SK-N-SH (cell line): ENCODE measurements at regions not wholly inside any gene's neighbourhood (a gene's known extent, or its start where the extent isn't known, plus 50 kb on each side); places are given as distances from the start of the nearest gene placed in this dataset.

Experiments used
- CTCF ChIA-PET: fragments of 300-600, 350-600 bp; formaldehyde crosslinking; extraction: SDS; loops from one replicate; lab custom pipeline; 2021; lab: Yijun Ruan, JAX
- POLR2A ChIA-PET: fragments of 350-600 bp; sonication (Branson Sonifier 250); formaldehyde crosslinking; extraction: SDS; loops from one replicate; lab custom pipeline; 2020; ENCODE audit warnings: antibody characterized with exemption, inconsistent platforms; lab: Yijun Ruan, JAX
- DNase-seq: peaks from one replicate; pipeline ENCODE4 v3.0.0; 2012
- H2AFZ ChIP-seq: fragments of 200-600 bp; sonication (generic); 2 replicates; pipeline ENCODE4 v1.8.1; 2016; ENCODE audit warnings: antibody characterized with exemption, mild to moderate bottlenecking, low read depth
- H3F3A ChIP-seq: fragments of 200-600 bp; sonication (generic); replicated peaks from 2 replicates; pipeline ENCODE3; 2016; ENCODE audit warnings: antibody characterized with exemption, mild to moderate bottlenecking; ENCODE audit not compliant: insufficient read depth
- H3K27ac ChIP-seq, 2 experiments: fragments of 200-500 bp in 1 of 2; fragments of 200-600 bp in 1 of 2; sonication (Bioruptor generic) in 1 of 2; sonication (generic), shearing (Covaris generic) in 1 of 2; 2 replicates each; pipeline versions ENCODE4 v1.5.1 to v1.6.1; 2014 to 2016; ENCODE audit warnings: low read depth in 2 of 2, inconsistent platforms in 1 of 2, low read length in 1 of 2, mild to moderate bottlenecking in 1 of 2, mixed read lengths in 1 of 2
- H3K27me3 ChIP-seq: fragments of 200-600 bp; sonication (generic), shearing (Covaris generic); 2 replicates; pipeline ENCODE4 v1.6.1; 2016; ENCODE audit warnings: mixed run types; ENCODE audit not compliant: insufficient read depth
- H3K36me3 ChIP-seq, 2 experiments: fragments of 200-500 bp in 1 of 2; fragments of 200-600 bp in 1 of 2; sonication (Bioruptor generic) in 1 of 2; sonication (generic) in 1 of 2; replicated peaks in 1 of 2; 2 replicates each; pipeline versions ENCODE3 to v1.5.1; 2014 to 2016; ENCODE audit warnings: low read length in 1 of 2, mild to moderate bottlenecking in 1 of 2; ENCODE audit not compliant: insufficient read depth in 2 of 2, control insufficient read depth in 1 of 2
- H3K4me1 ChIP-seq, 2 experiments: fragments of 200-500 bp in 1 of 2; fragments of 200-600 bp in 1 of 2; sonication (Bioruptor generic) in 1 of 2; sonication (generic), shearing (Covaris generic) in 1 of 2; 2 replicates each; pipeline versions ENCODE4 v1.5.1 to v1.6.1; 2014 to 2016; ENCODE audit warnings: low read depth in 1 of 2, low read length in 1 of 2, mixed run types in 1 of 2; ENCODE audit not compliant: insufficient read depth in 2 of 2, control insufficient read depth in 1 of 2
- H3K4me2 ChIP-seq: fragments of 200-600 bp; sonication (generic), shearing (Covaris generic); 2 replicates; pipeline ENCODE4 v1.6.1; 2017; ENCODE audit warnings: mixed run types
- H3K4me3 ChIP-seq, 2 experiments: fragments of 200-500 bp in 1 of 2; fragments of 200-600 bp in 1 of 2; sonication (Bioruptor generic) in 1 of 2; sonication (generic), shearing (Covaris generic) in 1 of 2; 2 replicates each; pipeline versions ENCODE4 v1.5.1 to v1.8.1; 2014 to 2016; ENCODE audit warnings: low read depth in 2 of 2, inconsistent platforms in 1 of 2, low read length in 1 of 2, mild to moderate bottlenecking in 1 of 2, mixed read lengths in 1 of 2, moderate library complexity in 1 of 2
- H3K79me2 ChIP-seq: fragments of 200-600 bp; sonication (generic); 2 replicates; pipeline ENCODE4 v1.8.1; 2017; ENCODE audit warnings: mild to moderate bottlenecking; ENCODE audit not compliant: insufficient read depth
- H3K9ac ChIP-seq: fragments of 200-600 bp; sonication (generic); 2 replicates; pipeline ENCODE4 v1.6.1; 2017; ENCODE audit warnings: mixed run types
- H3K9me2 ChIP-seq: fragments of 200-600 bp; sonication (generic); 2 replicates; pipeline ENCODE4 v1.6.1; 2017; ENCODE audit warnings: mixed run types
- H3K9me3 ChIP-seq: fragments of 200-600 bp; sonication (generic); 2 replicates; pipeline ENCODE4 v1.6.1; 2017; ENCODE audit warnings: mixed run types, mild to moderate bottlenecking, moderate library complexity
- H4K20me1 ChIP-seq: fragments of 200-600 bp; sonication (generic); 2 replicates; pipeline ENCODE4 v1.6.1; 2017; ENCODE audit warnings: mild to moderate bottlenecking, mixed run types; ENCODE audit not compliant: insufficient read depth
- CHD2 ChIP-seq: fragments of 150-350 bp; IDR thresholded peaks from 2 replicates; pipeline ENCODE4 v1.6.1; 2018; ENCODE audit warnings: low read length; ENCODE audit not compliant: partially characterized antibody
- FOSL2 ChIP-seq: IDR thresholded peaks from 2 replicates; pipeline ENCODE4 v1.4.0; 2012; ENCODE audit warnings: low read depth, mild to moderate bottlenecking, moderate library complexity, borderline replicate concordance
- FOXM1 ChIP-seq: IDR thresholded peaks from 2 replicates; pipeline ENCODE4 v1.4.0; 2012; ENCODE audit warnings: low read depth, mild to moderate bottlenecking
- JUND ChIP-seq: IDR thresholded peaks from 2 replicates; pipeline ENCODE4 v1.4.0; 2012
- MAX ChIP-seq: IDR thresholded peaks from 2 replicates; pipeline ENCODE4 v1.4.0; 2012; ENCODE audit warnings: low read depth
- MEF2A ChIP-seq: IDR thresholded peaks from 2 replicates; pipeline ENCODE4 v1.4.0; 2012; ENCODE audit warnings: low read depth, borderline replicate concordance
- NFIC ChIP-seq: IDR thresholded peaks from 2 replicates; pipeline ENCODE4 v1.4.0; 2012; ENCODE audit warnings: borderline replicate concordance
- NRF1 ChIP-seq: IDR thresholded peaks from 2 replicates; pipeline ENCODE4 v1.6.1; 2012; ENCODE audit warnings: low read depth, mild to moderate bottlenecking, low read length
- RAD21 ChIP-seq: IDR thresholded peaks from 2 replicates; pipeline ENCODE4 v1.6.1; 2012; ENCODE audit warnings: mild to moderate bottlenecking, low read length
- RFX5 ChIP-seq: IDR thresholded peaks from 2 replicates; pipeline ENCODE4 v1.6.1; 2012; ENCODE audit warnings: mild to moderate bottlenecking, improper control_type of control experiment, low read length
- RXRA ChIP-seq: IDR thresholded peaks from 2 replicates; pipeline ENCODE4 v1.4.0; 2012; ENCODE audit warnings: low read depth, mild to moderate bottlenecking, borderline replicate concordance
- SIN3A ChIP-seq: IDR thresholded peaks from 2 replicates; pipeline ENCODE4 v1.6.1; 2012; ENCODE audit warnings: low read depth, mild to moderate bottlenecking, low read length, moderate library complexity, borderline replicate concordance
- USF2 ChIP-seq: fragments of 150-350 bp; IDR thresholded peaks from 2 replicates; pipeline ENCODE4 v1.6.1; 2017; ENCODE audit warnings: antibody characterized with exemption, low read length, low read depth, borderline replicate concordance
- YY1 ChIP-seq: IDR thresholded peaks from 2 replicates; pipeline ENCODE4 v1.4.0; 2012; ENCODE audit warnings: low read depth, mild to moderate bottlenecking
- WGBS: methylation state at CpG from one replicate; pipeline ENCODE4 v1.1.6; 2017; ENCODE audit warnings: low lambda C conversion rate; 5-methylcytosine and 5-hydroxymethylcytosine counted together
- TF ChIP-seq, protein P1 (sequence below): IDR thresholded peaks from 2 replicates; pipeline ENCODE4; 2012
- TF ChIP-seq, protein P2 (sequence below): IDR thresholded peaks from 2 replicates; pipeline ENCODE4 v1.6.1; 2012; ENCODE audit warnings: mild to moderate bottlenecking, low read depth, low read length, moderate library complexity
- TF ChIP-seq, protein P3 (sequence below): fragments of 150-350 bp; IDR thresholded peaks from 2 replicates; pipeline ENCODE4 v1.6.1; 2016; ENCODE audit warnings: mild to moderate bottlenecking, low read depth, low read length

DNA sequence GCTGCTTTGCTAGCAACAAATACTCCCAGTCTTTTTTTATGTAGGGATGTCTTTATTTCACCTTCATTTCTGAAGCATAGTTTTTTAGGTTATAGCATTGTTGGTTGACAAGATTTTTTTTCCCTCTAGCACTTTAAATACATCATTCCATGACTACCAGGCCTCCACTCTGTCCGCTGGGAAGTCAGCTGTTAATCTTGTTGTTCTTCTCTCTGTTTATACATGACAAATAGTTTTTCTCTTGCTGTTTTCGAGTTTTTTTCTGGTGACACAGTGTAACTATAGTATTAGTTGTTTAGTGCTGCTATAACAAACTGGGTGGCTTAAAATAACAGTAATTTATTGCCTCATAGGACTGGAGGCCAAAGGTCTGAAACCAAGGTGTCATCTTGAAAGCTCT is 205.5 kb upstream of the CNTNAP4 start (continued):
- TF ChIP-seq, protein P1, sequence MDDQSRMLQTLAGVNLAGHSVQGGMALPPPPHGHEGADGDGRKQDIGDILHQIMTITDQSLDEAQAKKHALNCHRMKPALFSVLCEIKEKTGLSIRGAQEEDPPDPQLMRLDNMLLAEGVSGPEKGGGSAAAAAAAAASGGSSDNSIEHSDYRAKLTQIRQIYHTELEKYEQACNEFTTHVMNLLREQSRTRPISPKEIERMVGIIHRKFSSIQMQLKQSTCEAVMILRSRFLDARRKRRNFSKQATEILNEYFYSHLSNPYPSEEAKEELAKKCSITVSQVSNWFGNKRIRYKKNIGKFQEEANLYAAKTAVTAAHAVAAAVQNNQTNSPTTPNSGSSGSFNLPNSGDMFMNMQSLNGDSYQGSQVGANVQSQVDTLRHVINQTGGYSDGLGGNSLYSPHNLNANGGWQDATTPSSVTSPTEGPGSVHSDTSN: no peak
- TF ChIP-seq YY1: no peak
- TF ChIP-seq, protein P2, sequence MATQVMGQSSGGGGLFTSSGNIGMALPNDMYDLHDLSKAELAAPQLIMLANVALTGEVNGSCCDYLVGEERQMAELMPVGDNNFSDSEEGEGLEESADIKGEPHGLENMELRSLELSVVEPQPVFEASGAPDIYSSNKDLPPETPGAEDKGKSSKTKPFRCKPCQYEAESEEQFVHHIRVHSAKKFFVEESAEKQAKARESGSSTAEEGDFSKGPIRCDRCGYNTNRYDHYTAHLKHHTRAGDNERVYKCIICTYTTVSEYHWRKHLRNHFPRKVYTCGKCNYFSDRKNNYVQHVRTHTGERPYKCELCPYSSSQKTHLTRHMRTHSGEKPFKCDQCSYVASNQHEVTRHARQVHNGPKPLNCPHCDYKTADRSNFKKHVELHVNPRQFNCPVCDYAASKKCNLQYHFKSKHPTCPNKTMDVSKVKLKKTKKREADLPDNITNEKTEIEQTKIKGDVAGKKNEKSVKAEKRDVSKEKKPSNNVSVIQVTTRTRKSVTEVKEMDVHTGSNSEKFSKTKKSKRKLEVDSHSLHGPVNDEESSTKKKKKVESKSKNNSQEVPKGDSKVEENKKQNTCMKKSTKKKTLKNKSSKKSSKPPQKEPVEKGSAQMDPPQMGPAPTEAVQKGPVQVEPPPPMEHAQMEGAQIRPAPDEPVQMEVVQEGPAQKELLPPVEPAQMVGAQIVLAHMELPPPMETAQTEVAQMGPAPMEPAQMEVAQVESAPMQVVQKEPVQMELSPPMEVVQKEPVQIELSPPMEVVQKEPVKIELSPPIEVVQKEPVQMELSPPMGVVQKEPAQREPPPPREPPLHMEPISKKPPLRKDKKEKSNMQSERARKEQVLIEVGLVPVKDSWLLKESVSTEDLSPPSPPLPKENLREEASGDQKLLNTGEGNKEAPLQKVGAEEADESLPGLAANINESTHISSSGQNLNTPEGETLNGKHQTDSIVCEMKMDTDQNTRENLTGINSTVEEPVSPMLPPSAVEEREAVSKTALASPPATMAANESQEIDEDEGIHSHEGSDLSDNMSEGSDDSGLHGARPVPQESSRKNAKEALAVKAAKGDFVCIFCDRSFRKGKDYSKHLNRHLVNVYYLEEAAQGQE: no peak
- no peak for TF ChIP-seq JUND

DNA sequence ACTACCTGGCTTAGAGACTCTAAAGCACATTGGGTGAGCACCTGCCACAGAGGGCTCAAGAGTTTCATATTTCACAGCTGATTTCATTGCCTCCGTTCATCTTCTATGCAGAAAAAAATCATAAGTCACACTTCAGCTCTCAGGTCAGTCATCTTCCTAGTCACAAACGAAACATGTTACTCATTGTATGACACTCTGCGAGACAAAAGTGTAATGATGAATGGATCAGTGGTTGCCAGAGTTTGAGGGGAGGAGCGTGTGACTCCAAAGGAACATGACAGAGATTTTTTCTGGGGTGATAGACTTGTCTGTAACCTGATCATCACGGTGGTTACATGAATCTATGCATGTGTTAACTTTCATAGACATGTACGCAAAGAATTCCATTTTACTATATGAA is 195.2 kb upstream of the CNTNAP4 start:
- no peaks in the 10 kb centered on the region for H3K79me2 ChIP-seq
- H3K9ac ChIP-seq: no peak overlapping the region
- no peak overlapping the region for H3K27ac ChIP-seq
- POLR2A ChIA-PET: no interaction called here
- H2AFZ ChIP-seq: no peak overlapping the region
- H3K4me2 ChIP-seq: no peak overlapping the region
- no peaks in the 10 kb centered on the region for H4K20me1 ChIP-seq
- CTCF ChIA-PET: interaction anchor here (0.9 kb wide), 1 partner anchor 15 kb away, joined by 3 read pairs; no protein-coding TSS in a partner anchor
- H3K4me1 ChIP-seq: no peaks in the 10 kb centered on the region
- no peaks in the 10 kb centered on the region for H3K36me3 ChIP-seq
- H3K9me2 ChIP-seq: no peaks in the 10 kb centered on the region
- TF ChIP-seq RXRA (no peak), NRF1 (no peak), MAX (no peak)
- no peak overlapping the region for H3K4me3 ChIP-seq
- H3K27me3 ChIP-seq: no peaks in the 10 kb centered on the region
- no peaks in the 10 kb centered on the region for H3F3A ChIP-seq
- 18% methylated on average over 6 of the region's 6 CpGs for WGBS
- H3K9me3 ChIP-seq: no peaks in the 10 kb centered on the region
- no peak for DNase-seq

DNA sequence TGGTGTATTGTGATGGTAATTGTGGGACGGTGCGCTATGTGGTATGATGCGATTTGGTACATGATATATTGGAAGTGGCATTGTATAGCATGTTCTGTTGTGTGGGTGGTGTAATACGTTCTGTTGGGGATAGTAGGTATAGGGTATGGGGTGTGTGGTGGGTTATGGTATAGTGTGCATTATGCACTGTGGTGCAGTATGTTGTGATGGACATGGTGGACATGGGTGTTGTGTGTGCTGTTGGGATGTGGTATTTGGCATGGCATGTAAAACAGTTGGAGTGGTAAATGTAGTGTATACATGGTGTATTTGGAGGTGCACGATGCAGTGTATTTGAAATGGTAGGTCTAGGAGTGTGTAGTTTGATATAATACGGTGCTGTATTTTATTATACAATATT is 170.6 kb upstream of the CNTNAP4 start:
- POLR2A ChIA-PET: no interaction called here
- no peaks in the 10 kb centered on the region for H3K36me3 ChIP-seq
- DNase-seq: no peak
- no peak overlapping the region for H3K4me2 ChIP-seq
- H4K20me1 ChIP-seq: no peaks in the 10 kb centered on the region
- H3K9ac ChIP-seq: no peak overlapping the region
- no peaks in the 10 kb centered on the region for H3F3A ChIP-seq
- no peaks in the 10 kb centered on the region for H3K27me3 ChIP-seq
- no peaks in the 10 kb centered on the region for H3K9me2 ChIP-seq
- CTCF ChIA-PET: no interaction called here
- H3K4me3 ChIP-seq: no peak overlapping the region
- 34% methylated on average over 6 of the region's 6 CpGs for WGBS
- H3K79me2 ChIP-seq: no peaks in the 10 kb centered on the region
- no peaks in the 10 kb centered on the region for H3K4me1 ChIP-seq
- no peaks in the 10 kb centered on the region for H3K9me3 ChIP-seq
- no peak for TF ChIP-seq SIN3A
- no peak for TF ChIP-seq RFX5
- no peak for TF ChIP-seq FOSL2
- TF ChIP-seq, protein P3, sequence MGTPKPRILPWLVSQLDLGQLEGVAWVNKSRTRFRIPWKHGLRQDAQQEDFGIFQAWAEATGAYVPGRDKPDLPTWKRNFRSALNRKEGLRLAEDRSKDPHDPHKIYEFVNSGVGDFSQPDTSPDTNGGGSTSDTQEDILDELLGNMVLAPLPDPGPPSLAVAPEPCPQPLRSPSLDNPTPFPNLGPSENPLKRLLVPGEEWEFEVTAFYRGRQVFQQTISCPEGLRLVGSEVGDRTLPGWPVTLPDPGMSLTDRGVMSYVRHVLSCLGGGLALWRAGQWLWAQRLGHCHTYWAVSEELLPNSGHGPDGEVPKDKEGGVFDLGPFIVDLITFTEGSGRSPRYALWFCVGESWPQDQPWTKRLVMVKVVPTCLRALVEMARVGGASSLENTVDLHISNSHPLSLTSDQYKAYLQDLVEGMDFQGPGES: no peak
- no peak for TF ChIP-seq FOXM1
- no peak for TF ChIP-seq NRF1
- no peak for TF ChIP-seq USF2
- TF ChIP-seq CHD2: no peak
- TF ChIP-seq MEF2A: no peak
- TF ChIP-seq RAD21: no peak
- no peak for TF ChIP-seq NFIC
- no peak for TF ChIP-seq JUND
- no peak overlapping the region for H3K27ac ChIP-seq
- no peak overlapping the region for H2AFZ ChIP-seq
